ENCODE measurements at regions not wholly inside any gene's neighbourhood (a gene's known extent, or its start where the extent isn't known, plus 50 kb on each side); places are given as distances from the start of the nearest gene placed in this dataset.
"Not testable (repeated sequence)": the region's sequence is repeated elsewhere in the genome, so short reads cannot be mapped to it uniquely, and the experiment has no call there.

DNA sequence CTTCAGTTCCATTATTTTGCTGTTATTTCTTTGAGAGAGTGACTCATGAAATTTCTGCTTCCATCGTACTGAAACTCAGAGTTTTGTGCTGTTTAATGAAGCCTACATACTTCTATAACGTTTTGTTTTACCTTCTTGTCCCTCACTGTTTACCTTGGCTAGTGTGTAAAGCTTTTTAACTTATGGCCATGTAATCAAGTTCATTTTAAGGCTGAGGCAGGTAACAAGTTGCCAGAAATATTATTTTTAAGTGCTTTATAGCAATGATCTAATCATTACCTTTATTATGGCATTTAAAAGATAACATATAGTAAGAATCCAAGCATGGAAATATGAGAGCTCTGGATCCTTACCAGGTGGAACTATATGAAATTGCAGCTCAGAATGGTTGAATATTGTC lies 102.3 kb upstream of the FAT1 start:
- Mint-ChIP-seq H3K9me3 (peaks cover 30% of the 10 kb centered on the region), H3K36me3 (ENCODE audit: low read depth) (no peaks in the 10 kb centered on the region), H3K4me3 (ENCODE audit: low read depth) (no peak overlapping the region), H3K27me3 (ENCODE audit: low read depth) (no peaks in the 10 kb centered on the region), H3K4me1 (ENCODE audit: low read depth) (no peaks in the 10 kb centered on the region), H3K27ac (no peak overlapping the region)
- DNase-seq (ENCODE audit: low spot score) = no peak
- intact Hi-C loops (cut with micrococcal nuclease) = no loop called here

DNA sequence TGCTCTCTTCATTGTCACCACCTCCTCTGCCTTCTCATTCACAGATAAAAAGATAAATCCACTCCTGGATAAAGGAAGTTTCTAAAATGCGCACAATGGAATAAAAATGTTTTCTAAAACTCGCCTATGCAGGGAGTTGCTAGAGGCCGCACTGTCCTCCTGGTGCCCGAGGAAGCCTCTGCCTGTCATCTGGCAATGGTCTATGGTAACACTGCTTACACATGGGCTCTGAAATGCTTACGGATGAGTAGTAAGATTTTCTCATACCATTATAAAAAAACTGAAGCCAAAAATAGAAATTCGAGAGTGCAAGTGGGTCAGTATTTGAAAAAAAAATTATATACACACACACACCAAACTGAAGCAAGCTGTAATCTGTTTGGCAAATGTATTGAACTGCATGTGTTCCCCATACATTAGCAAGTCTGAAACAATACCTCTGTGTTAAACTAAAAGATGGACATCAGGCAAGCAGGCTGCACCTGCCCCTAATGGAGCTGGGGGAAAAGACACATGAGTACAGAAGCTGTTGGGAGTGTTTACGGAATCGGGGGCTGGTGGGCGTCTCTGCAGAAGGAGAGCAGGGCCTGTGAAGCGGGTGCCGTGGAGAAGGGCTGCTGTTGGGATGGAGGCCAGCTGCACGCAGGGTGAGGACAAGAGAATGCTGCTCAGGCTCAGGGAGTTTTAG lies 103.3 kb upstream of the FAT1 start:
- H3K4me1 Mint-ChIP-seq (ENCODE audit: low read depth) = no peaks in the 10 kb centered on the region
- peaks cover 27% of the 10 kb centered on the region for H3K9me3 Mint-ChIP-seq
- no peak overlapping the region for H3K27ac Mint-ChIP-seq
- H3K4me3 Mint-ChIP-seq (ENCODE audit: low read depth) = no peak overlapping the region
- intact Hi-C loops (cut with micrococcal nuclease) = no loop called here
- DNase-seq (ENCODE audit: low spot score) = no peak
- H3K36me3 Mint-ChIP-seq (ENCODE audit: low read depth) = no peaks in the 10 kb centered on the region
- H3K27me3 Mint-ChIP-seq (ENCODE audit: low read depth) = no peaks in the 10 kb centered on the region

DNA sequence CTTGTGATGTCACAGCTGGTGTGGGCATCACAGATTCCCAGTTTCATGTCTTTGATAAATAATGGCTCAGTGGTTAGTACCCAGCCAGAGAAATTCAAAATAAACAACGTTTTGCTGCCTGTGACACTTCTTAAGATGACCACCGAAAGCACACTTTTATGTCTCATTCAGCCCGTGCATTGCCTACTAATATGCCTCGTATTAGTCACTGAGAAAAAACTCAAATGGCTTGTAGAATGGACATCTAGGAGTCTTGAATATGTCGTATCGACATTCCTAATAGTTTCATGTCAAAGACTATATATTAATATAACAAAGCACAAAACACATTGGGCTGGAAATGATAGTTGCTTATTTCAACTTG lies 103.9 kb upstream of the FAT1 start:
- Mint-ChIP-seq H3K9me3 (peaks cover 25% of the 10 kb centered on the region), H3K4me1 (ENCODE audit: low read depth) (no peaks in the 10 kb centered on the region), H3K27me3 (ENCODE audit: low read depth) (no peaks in the 10 kb centered on the region), H3K36me3 (ENCODE audit: low read depth) (no peaks in the 10 kb centered on the region), H3K4me3 (ENCODE audit: low read depth) (no peak overlapping the region), H3K27ac (no peak overlapping the region)
- intact Hi-C loops (cut with micrococcal nuclease) = no loop called here
- no peak for DNase-seq (ENCODE audit: low spot score)

DNA sequence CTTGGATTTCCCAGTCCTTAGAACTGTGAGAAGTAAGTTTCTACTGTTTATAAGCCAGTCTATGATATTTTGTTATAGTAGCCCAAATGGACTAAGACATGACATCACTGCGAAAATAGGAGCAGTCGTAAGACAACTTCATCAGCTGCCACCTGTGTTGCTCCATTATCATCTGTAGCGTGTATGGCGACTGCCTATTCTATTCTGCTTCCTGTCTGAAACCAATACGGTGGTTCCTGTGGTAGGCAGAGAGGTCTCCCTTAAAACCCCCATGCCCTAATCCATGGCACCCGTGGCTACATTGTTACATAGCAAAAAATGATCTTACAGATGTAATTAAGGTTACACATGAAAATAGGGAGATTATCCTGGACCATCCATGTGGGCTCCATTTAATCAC lies 105.4 kb upstream of the FAT1 start:
- H3K27ac Mint-ChIP-seq = no peak overlapping the region
- no peak overlapping the region for H3K4me3 Mint-ChIP-seq (ENCODE audit: low read depth)
- no peaks in the 10 kb centered on the region for H3K4me1 Mint-ChIP-seq (ENCODE audit: low read depth)
- DNase-seq (ENCODE audit: low spot score) = no peak
- H3K36me3 Mint-ChIP-seq (ENCODE audit: low read depth) = no peaks in the 10 kb centered on the region
- intact Hi-C loops (cut with micrococcal nuclease) = no loop called here
- H3K9me3 Mint-ChIP-seq = peaks cover 29% of the 10 kb centered on the region
- H3K27me3 Mint-ChIP-seq (ENCODE audit: low read depth) = no peaks in the 10 kb centered on the region

DNA sequence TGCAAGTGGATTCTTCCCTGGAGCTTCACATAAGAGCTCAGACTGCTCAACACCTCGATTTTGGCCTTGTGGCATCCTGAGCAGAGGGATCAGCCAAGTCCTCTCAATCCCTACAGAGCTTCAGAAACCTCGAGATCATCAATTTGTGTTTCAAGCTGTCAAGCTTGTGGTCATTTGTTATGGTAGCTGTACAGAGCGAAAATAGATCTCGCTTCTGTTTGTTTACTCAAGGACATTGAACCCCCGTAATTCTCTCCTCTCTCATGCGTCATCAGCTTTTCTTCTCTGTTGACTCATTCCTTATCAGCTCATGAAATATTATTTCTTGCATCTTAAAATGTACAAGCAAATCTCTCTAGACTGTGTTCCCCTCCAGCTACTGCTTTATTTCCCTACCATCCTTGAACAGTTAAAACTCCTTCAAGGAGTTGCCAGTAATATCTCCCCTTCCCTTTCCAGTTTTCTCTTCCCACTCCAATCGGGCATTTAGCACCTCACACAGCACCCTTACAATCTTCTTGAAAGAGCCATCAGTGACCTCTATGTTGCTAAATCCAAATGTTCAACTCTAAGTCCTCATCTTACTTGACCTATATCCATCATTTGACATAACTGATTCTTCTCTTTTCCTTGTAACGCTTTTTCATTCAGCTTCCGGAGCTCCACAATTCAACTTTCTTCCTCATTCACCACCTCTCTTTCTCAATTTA lies 106.2 kb upstream of the FAT1 start:
- intact Hi-C loops (cut with micrococcal nuclease) = no loop called here
- DNase-seq (ENCODE audit: low spot score) = no peak
- Mint-ChIP-seq H3K36me3 (ENCODE audit: low read depth) (no peaks in the 10 kb centered on the region), H3K27me3 (ENCODE audit: low read depth) (no peaks in the 10 kb centered on the region), H3K4me3 (ENCODE audit: low read depth) (no peak overlapping the region), H3K27ac (no peak overlapping the region), H3K4me1 (ENCODE audit: low read depth) (no peaks in the 10 kb centered on the region), H3K9me3 (peaks cover 29% of the 10 kb centered on the region)

DNA sequence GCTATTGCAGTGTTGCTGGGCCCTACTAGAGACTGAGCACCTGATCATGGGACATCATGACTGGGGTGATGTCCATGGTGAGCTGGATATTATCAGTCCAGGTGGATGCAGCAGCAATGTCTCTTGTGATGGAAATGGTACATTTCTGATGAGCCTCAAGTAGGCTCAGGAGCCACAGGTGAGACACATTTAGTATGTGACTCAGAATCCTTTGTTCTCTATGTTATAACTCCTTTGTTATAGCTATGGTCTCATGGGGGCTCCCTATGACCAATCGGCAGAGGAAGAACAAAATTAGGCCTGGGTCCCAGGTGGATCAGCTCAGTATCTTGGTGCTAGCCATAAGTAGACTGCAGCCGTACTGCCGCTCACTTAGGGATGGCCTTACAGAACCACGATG lies 107.9 kb upstream of the FAT1 start:
- Mint-ChIP-seq H3K4me3 (ENCODE audit: low read depth) (no peak overlapping the region), H3K27me3 (ENCODE audit: low read depth) (no peaks in the 10 kb centered on the region), H3K36me3 (ENCODE audit: low read depth) (no peaks in the 10 kb centered on the region), H3K27ac (no peak overlapping the region), H3K9me3 (peaks cover 29% of the 10 kb centered on the region), H3K4me1 (ENCODE audit: low read depth) (no peaks in the 10 kb centered on the region)
- intact Hi-C loops (cut with micrococcal nuclease) = no loop called here
- DNase-seq (ENCODE audit: low spot score) = no peak

DNA sequence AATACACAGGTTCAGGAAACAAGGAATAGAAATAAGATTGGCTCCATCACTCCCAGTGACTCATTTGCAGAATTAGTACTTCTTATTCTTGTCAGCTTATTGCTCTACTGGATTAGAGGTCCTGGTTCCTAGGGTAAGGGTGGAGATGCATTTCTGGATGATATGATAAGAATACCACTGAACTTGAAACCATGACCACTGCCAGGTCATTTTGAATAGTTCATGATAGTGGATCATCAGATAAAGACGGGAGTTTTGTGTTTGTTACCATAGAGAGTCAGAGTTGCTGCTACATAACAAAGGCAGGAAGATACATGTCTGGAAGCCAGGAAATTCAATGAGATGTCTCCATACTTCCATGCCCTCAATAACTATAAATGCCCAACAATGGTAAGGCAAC lies 109.2 kb upstream of the FAT1 start:
- Mint-ChIP-seq H3K27ac (no peak overlapping the region), H3K36me3 (ENCODE audit: low read depth) (no peaks in the 10 kb centered on the region), H3K4me1 (ENCODE audit: low read depth) (no peaks in the 10 kb centered on the region), H3K4me3 (ENCODE audit: low read depth) (no peak overlapping the region), H3K9me3 (peaks cover 26% of the 10 kb centered on the region), H3K27me3 (ENCODE audit: low read depth) (no peaks in the 10 kb centered on the region)
- intact Hi-C loops (cut with micrococcal nuclease) = no loop called here
- DNase-seq (ENCODE audit: low spot score) = no peak

DNA sequence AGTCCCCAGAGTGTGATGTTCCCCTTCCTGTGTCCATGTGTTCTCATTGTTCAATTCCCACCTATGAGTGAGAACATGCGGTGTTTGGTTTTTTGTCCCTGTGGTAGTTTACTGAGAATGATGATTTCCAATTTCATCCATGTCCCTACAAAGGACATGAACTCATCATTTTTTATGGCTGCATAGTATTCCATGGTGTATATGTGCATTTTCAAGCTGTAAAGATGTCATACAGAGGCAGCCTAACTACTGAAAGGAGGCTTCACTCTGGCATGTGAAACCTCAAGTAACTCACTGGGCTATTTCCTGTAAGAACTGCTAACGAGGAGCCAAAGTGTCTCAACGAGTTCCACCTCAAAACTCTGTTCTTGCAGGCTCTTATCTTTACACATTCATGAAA lies 113.8 kb upstream of the FAT1 start:
- H3K36me3 Mint-ChIP-seq (ENCODE audit: low read depth); H3K4me1 Mint-ChIP-seq (ENCODE audit: low read depth); intact Hi-C loops (cut with micrococcal nuclease); DNase-seq (ENCODE audit: low spot score); H3K27me3 Mint-ChIP-seq (ENCODE audit: low read depth); H3K27ac Mint-ChIP-seq; H3K4me3 Mint-ChIP-seq (ENCODE audit: low read depth): not testable (repeated sequence)
- H3K9me3 Mint-ChIP-seq = peaks cover 15% of the 10 kb centered on the region

DNA sequence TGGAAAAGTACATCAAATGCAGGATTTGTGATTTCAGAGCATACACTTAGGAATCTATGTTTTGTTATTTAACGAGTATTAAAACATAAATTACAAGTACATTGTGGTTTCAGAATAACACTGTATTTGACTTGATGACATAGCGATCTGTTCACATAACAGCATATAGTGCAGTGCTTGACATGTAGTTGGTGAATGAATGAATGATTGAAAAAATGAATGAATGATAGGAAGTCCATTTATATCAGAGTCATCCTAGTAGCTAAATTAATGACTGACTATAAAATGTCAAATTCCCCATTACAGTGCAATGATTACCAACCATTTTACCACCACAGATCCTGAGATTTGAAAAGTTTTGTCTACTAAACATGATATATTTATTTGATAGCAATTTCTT lies 114.6 kb upstream of the FAT1 start:
- Mint-ChIP-seq H3K4me3 (ENCODE audit: low read depth) (no peak overlapping the region), H3K36me3 (ENCODE audit: low read depth) (no peaks in the 10 kb centered on the region), H3K27me3 (ENCODE audit: low read depth) (no peaks in the 10 kb centered on the region), H3K9me3 (peaks cover 12% of the 10 kb centered on the region), H3K4me1 (ENCODE audit: low read depth) (no peaks in the 10 kb centered on the region), H3K27ac (no peak overlapping the region)
- DNase-seq (ENCODE audit: low spot score) = no peak
- intact Hi-C loops (cut with micrococcal nuclease) = no loop called here

DNA sequence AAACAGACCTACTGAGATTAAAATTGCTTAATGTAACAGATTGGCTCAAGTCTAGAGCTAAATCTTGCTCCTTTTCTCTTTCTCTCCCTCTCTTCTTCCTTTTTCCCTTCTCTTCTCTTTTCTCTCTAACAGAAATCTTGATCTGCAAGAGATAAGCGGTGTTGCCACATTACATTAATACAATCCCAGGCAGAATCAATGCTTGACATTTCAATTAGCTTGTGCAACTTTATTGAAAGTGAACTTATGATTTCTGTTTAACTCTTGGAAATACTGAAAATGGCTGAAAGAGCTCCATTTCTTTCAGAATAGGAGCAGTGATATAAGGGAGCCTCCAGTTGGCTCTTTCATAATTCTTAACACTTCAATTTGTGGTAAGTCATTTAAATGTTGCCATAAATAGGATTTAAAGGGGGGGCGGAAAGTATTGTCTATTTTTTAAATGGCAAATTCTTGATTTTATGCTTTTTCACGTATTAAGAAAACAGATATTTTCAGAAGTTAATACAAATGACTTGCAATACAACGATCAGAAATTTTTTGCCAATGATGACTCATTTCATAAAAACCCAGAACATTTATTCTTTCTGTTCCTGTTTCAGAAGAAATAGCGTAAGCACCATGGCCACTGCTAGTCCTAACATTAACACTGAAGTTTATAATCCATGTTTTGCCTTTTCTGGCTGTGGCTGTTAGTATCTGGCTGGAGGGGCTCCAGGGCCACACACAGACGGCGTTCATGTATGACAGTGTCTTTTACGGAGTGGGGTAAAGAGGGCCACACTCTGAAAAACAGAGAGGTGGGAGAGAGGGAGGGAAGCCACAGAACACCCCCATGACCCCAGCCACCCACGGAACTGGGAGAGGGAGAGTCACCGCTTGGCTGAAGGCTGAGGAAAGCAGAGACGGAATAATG lies 115.7 kb upstream of the FAT1 start:
- peaks cover 12% of the 10 kb centered on the region for H3K9me3 Mint-ChIP-seq
- intact Hi-C loops (cut with micrococcal nuclease) = no loop called here
- no peaks in the 10 kb centered on the region for H3K27me3 Mint-ChIP-seq (ENCODE audit: low read depth)
- no peak overlapping the region for H3K4me3 Mint-ChIP-seq (ENCODE audit: low read depth)
- DNase-seq (ENCODE audit: low spot score) = no peak
- no peak overlapping the region for H3K27ac Mint-ChIP-seq
- H3K36me3 Mint-ChIP-seq (ENCODE audit: low read depth) = no peaks in the 10 kb centered on the region
- H3K4me1 Mint-ChIP-seq (ENCODE audit: low read depth) = no peaks in the 10 kb centered on the region

DNA sequence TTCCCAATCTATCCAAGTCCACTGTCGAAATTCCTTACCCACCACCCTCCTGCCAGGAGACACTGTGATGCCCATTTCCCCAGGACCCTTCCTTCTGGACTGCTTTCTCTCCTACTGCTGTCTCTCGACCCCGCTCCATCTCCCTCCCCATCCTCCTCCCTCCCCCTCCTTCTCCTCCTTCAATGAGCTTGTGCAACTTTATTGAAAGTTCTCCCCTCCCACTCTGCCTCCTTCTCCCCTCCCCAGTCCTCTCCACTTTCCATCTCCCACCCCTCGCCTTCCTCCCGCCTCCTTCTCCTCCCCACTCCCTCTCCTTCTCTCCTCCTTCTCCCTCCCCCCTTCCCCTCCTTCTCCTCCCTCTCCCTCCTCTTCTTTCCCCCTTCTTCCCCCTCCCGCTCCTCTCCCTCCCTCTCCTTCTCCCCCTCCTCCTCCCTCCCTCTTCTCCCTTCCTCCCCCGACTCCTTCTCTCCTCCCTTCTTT lies 116.6 kb upstream of the FAT1 start:
- Mint-ChIP-seq H3K27ac (no peak overlapping the region), H3K9me3 (peaks cover 12% of the 10 kb centered on the region), H3K4me3 (ENCODE audit: low read depth) (no peak overlapping the region), H3K4me1 (ENCODE audit: low read depth) (no peaks in the 10 kb centered on the region), H3K27me3 (ENCODE audit: low read depth) (no peaks in the 10 kb centered on the region), H3K36me3 (ENCODE audit: low read depth) (no peaks in the 10 kb centered on the region)
- no peak for DNase-seq (ENCODE audit: low spot score)
- intact Hi-C loops (cut with micrococcal nuclease) = no loop called here

DNA sequence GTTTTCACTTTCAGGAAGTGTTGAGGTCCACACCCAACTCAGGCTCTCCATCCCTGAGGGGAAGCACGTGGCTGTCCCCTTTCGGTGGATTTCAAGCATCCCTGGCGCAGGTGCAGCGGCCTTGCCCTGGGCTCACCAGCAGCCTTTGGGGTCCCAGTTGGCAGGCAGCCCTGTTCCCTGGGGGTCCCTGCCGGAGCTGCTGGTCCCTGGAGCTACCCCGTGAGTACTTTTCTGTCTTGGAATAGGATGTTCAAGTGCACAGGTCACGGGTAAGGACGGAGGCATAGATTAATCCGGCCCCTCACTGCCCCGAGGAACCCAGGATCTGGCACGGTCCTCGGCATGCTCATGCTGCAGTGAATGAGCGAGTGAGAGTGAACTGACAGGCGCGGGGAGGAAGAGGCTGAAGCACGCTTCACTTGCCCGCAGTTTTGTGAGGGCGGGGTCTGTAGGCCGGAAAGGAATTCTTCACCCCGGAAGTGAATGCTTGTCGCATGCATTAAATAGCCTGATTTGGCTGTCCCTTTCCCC lies 117.2 kb upstream of the FAT1 start:
- intact Hi-C loops (cut with micrococcal nuclease) = no loop called here
- H3K27me3 Mint-ChIP-seq (ENCODE audit: low read depth) = no peaks in the 10 kb centered on the region

More for the DNA sequence above, 117.2 kb upstream of the FAT1 start:
- DNase-seq (ENCODE audit: low spot score) = no peak
- Mint-ChIP-seq H3K36me3 (ENCODE audit: low read depth) (no peaks in the 10 kb centered on the region), H3K27ac (no peak overlapping the region), H3K4me1 (ENCODE audit: low read depth) (no peaks in the 10 kb centered on the region), H3K9me3 (peaks cover 12% of the 10 kb centered on the region), H3K4me3 (ENCODE audit: low read depth) (no peak overlapping the region)

All from activated T-helper 2 cell treated with anti-CD3 and anti-CD28 coated beads, Interferon-gamma antibody, Interleukin-2, Interleukin-4, amounts not matched to agents 10 μg/mL and 5 μg/mL and 100 μg/mL, durations not matched to agents 14 hours and 24 hours and 36 hours (primary cell).